ENCODE measurements at regions not wholly inside any gene's neighbourhood (a gene's known extent, or its start where the extent isn't known, plus 50 kb on each side); places are given as distances from the start of the nearest gene placed in this dataset.

DNA sequence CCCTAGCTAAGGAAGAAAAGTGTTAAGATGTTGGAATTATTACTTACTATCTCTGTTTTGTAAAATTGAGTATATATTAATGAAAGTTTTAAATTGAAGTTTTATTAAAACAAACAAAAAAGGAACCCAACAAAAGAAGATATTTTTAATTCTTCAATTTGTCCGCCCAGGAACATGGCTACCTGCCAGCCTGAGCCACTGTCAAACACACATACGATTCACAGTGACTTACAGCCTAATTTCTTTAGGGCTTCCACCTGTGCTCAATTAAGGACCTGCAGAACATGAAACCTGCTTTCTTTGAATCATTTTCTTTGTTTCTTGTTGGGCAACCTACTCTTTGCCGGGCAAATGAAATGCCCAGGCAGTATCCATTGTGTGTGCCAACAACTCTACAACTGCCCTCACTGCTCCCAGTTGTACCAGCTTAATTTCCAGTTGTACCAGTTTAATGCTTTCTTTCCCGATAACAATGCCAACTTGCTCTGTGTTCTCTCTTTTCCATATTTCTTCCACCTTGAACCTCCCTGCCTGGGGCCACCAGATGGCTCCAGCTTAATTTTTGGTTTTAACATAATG is 181.7 kb downstream of the GBA3 start:
- TF ChIP-seq, protein P1, sequence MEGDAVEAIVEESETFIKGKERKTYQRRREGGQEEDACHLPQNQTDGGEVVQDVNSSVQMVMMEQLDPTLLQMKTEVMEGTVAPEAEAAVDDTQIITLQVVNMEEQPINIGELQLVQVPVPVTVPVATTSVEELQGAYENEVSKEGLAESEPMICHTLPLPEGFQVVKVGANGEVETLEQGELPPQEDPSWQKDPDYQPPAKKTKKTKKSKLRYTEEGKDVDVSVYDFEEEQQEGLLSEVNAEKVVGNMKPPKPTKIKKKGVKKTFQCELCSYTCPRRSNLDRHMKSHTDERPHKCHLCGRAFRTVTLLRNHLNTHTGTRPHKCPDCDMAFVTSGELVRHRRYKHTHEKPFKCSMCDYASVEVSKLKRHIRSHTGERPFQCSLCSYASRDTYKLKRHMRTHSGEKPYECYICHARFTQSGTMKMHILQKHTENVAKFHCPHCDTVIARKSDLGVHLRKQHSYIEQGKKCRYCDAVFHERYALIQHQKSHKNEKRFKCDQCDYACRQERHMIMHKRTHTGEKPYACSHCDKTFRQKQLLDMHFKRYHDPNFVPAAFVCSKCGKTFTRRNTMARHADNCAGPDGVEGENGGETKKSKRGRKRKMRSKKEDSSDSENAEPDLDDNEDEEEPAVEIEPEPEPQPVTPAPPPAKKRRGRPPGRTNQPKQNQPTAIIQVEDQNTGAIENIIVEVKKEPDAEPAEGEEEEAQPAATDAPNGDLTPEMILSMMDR (conservative IDR thresholded peaks at IDR 0.05; ENCODE audit: low read depth, low read length), result no peak
- TF ChIP-seq MAZ (IDR thresholded peaks at IDR 0.05; ENCODE audit: borderline replicate concordance, low read depth, low read length) (no peak), POLR2A (IDR thresholded peaks at IDR 0.05; ENCODE audit: low read depth, low read length) (no peak), BHLHE40 (IDR thresholded peaks at IDR 0.05; ENCODE audit: low read depth, low read length) (no peak), RAD21 (IDR thresholded peaks at IDR 0.05; ENCODE audit: low read length) (no peak), RFX5 (IDR thresholded peaks at IDR 0.05; ENCODE audit: low read depth, low read length) (no peak), CHD1 (IDR thresholded peaks at IDR 0.05; ENCODE audit: low read depth, low read length) (no peak), CEBPB (IDR thresholded peaks at IDR 0.05; ENCODE audit: low read depth, low read length) (no peak), SMC3 (IDR thresholded peaks at IDR 0.05; ENCODE audit: low read depth, low read length) (no peak), FOS (IDR thresholded peaks at IDR 0.05; ENCODE audit: low read depth, low read length) (no peak), MXI1 (IDR thresholded peaks at IDR 0.05; ENCODE audit: borderline replicate concordance, low read depth, low read length) (no peak)
- TF ChIP-seq, protein P2, sequence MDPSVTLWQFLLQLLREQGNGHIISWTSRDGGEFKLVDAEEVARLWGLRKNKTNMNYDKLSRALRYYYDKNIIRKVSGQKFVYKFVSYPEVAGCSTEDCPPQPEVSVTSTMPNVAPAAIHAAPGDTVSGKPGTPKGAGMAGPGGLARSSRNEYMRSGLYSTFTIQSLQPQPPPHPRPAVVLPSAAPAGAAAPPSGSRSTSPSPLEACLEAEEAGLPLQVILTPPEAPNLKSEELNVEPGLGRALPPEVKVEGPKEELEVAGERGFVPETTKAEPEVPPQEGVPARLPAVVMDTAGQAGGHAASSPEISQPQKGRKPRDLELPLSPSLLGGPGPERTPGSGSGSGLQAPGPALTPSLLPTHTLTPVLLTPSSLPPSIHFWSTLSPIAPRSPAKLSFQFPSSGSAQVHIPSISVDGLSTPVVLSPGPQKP (IDR thresholded peaks at IDR 0.05; ENCODE audit: borderline replicate concordance, low read depth, low read length), result no peak
